ENCODE measurements at regions not wholly inside any gene's neighbourhood (a gene's known extent, or its start where the extent isn't known, plus 50 kb on each side); places are given as distances from the start of the nearest gene placed in this dataset.

- TF ChIP-seq CTCF (IDR thresholded peaks at IDR 0.05; ENCODE audit: insufficient read depth, low read length) (peak; percentile 44), POLR2AphosphoS5 (IDR thresholded peaks at IDR 0.05; ENCODE audit: low read depth) (no peak), SPI1 (IDR thresholded peaks at IDR 0.05; ENCODE audit: borderline replicate concordance, low read depth) (no peak), REST (IDR thresholded peaks at IDR 0.05; ENCODE audit: insufficient replicate concordance, low read depth) (no peak)
These were observed 163.6 kb downstream of the ZNF674 start for GRCh38 chrX:46381630-46382029.
